Liver (tissue), 8 donors: ENCODE measurements at regions not wholly inside any gene's neighbourhood (a gene's known extent, or its start where the extent isn't known, plus 50 kb on each side); places are given as distances from the start of the nearest gene placed in this dataset.

Experiments used
- DNase-seq: peaks from one replicate; pipeline ENCODE4 v3.0.0-alpha.2; 2017; ENCODE audit warnings: low spot score
- H3K27ac ChIP-seq, 2 donors: one replicate each; pipeline ENCODE4 v1.7.0; 2013; ENCODE audit warnings: inconsistent platforms in 2 of 2, low read length in 2 of 2, control low read depth in 1 of 2, low read depth in 1 of 2, mild to moderate bottlenecking in 1 of 2
- H3K27me3 ChIP-seq, 4 donors: one replicate each; pipeline versions ENCODE4 v1.6.1 to v1.7.0; 2013; ENCODE audit warnings: low read length in 3 of 4, inconsistent platforms in 1 of 4, mild to moderate bottlenecking in 1 of 4, moderate library complexity in 1 of 4; ENCODE audit not compliant: control insufficient read depth in 4 of 4, insufficient read depth in 4 of 4
- H3K36me3 ChIP-seq, 4 donors: one replicate each; pipeline versions ENCODE4 v1.6.1 to v1.7.0; 2013; ENCODE audit warnings: low read length in 3 of 4, mild to moderate bottlenecking in 3 of 4, low read depth in 1 of 4, moderate library complexity in 1 of 4; ENCODE audit not compliant: control insufficient read depth in 4 of 4, insufficient read depth in 3 of 4
- H3K4me1 ChIP-seq, 4 donors: one replicate each; pipeline versions ENCODE4 v1.6.1 to v1.7.0; 2013; ENCODE audit warnings: low read length in 3 of 4, mild to moderate bottlenecking in 3 of 4, moderate library complexity in 1 of 4; ENCODE audit not compliant: control insufficient read depth in 4 of 4, insufficient read depth in 4 of 4
- H3K4me3 ChIP-seq, 3 donors: one replicate each; pipeline versions ENCODE4 v1.6.1 to v1.7.0; 2013; ENCODE audit warnings: low read length in 3 of 3, control low read depth in 1 of 3, low read depth in 1 of 3, mild to moderate bottlenecking in 1 of 3
- H3K9ac ChIP-seq, 2 donors: one replicate each; pipeline ENCODE4 v1.7.0; 2013; ENCODE audit warnings: low read length in 2 of 2, mild to moderate bottlenecking in 2 of 2, moderate library complexity in 2 of 2, control low read depth in 1 of 2, low read depth in 1 of 2
- H3K9me3 ChIP-seq, 4 donors: one replicate each; pipeline versions ENCODE4 v1.6.1 to v1.7.0; 2013; ENCODE audit warnings: low read length in 3 of 4; ENCODE audit not compliant: control insufficient read depth in 4 of 4
- CTCF ChIP-seq: fragments of 150-350 bp; IDR thresholded peaks from 2 replicates; pipeline ENCODE4 v1.5.1; 2017; ENCODE audit warnings: improper control_type of control experiment, low read depth, low read length; ENCODE audit not compliant: missing input control
- EGR1 ChIP-seq, 2 donors: IDR thresholded peaks; 2 replicates each; pipeline ENCODE4 v1.6.1; 2016 to 2018; ENCODE audit warnings: antibody characterized with exemption in 2 of 2, low read depth in 2 of 2
- FOXA1 ChIP-seq: IDR thresholded peaks from 2 replicates; pipeline ENCODE4 v1.6.1; 2016; ENCODE audit warnings: antibody characterized with exemption
- FOXA2 ChIP-seq: IDR thresholded peaks from 2 replicates; pipeline ENCODE4 v1.6.1; 2016; ENCODE audit warnings: antibody characterized with exemption
- GABPA ChIP-seq, 2 donors: IDR thresholded peaks in 1 of 2; conservative IDR thresholded peaks in 1 of 2; 2 replicates each; pipeline ENCODE4 v1.6.1; 2016; ENCODE audit warnings: antibody characterized with exemption in 2 of 2, mild to moderate bottlenecking in 1 of 2, moderate library complexity in 1 of 2
- HNF4A ChIP-seq, 2 donors: conservative IDR thresholded peaks; 2 replicates each; pipeline ENCODE4 v1.6.1; 2016; ENCODE audit warnings: antibody characterized with exemption in 2 of 2, mild to moderate bottlenecking in 2 of 2
- HNF4G ChIP-seq: IDR thresholded peaks from 2 replicates; pipeline ENCODE4 v1.6.1; 2016; ENCODE audit warnings: antibody characterized with exemption
- JUND ChIP-seq, 2 donors: IDR thresholded peaks; 2 replicates each; pipeline ENCODE4 v1.6.1; 2016; ENCODE audit warnings: antibody characterized with exemption in 2 of 2
- MAX ChIP-seq: IDR thresholded peaks from 2 replicates; pipeline ENCODE4 v1.6.1; 2016; ENCODE audit warnings: antibody characterized with exemption
- NR2F2 ChIP-seq: IDR thresholded peaks from 2 replicates; pipeline ENCODE4 v1.6.1; 2016; ENCODE audit warnings: antibody characterized with exemption
- RAD21 ChIP-seq, 2 donors: IDR thresholded peaks; 2 replicates each; pipeline ENCODE4 v1.6.1; 2016; ENCODE audit warnings: antibody characterized with exemption in 2 of 2, mild to moderate bottlenecking in 2 of 2
- REST ChIP-seq: IDR thresholded peaks from 2 replicates; pipeline ENCODE4 v1.6.1; 2016; ENCODE audit warnings: antibody characterized with exemption, mild to moderate bottlenecking
- RXRA ChIP-seq, 2 donors: IDR thresholded peaks; 2 replicates each; pipeline ENCODE4 v1.6.1; 2017 to 2018; ENCODE audit warnings: antibody characterized with exemption in 2 of 2, mild to moderate bottlenecking in 1 of 2
- TAF1 ChIP-seq: conservative IDR thresholded peaks from 2 replicates; pipeline ENCODE4 v1.6.1; 2016; ENCODE audit warnings: antibody characterized with exemption, mild to moderate bottlenecking
- YY1 ChIP-seq: IDR thresholded peaks from 2 replicates; pipeline ENCODE4 v1.6.1; 2016; ENCODE audit warnings: antibody characterized with exemption, mild to moderate bottlenecking
- ZBTB33 ChIP-seq: IDR thresholded peaks from 2 replicates; pipeline ENCODE4 v1.6.1; 2016; ENCODE audit warnings: antibody characterized with exemption
- WGBS: extraction: QIAGEN DNeasy Blood & Tissue Kit; methylation state at CpG from one replicate; pipeline ENCODE4 v1.1.7; 2013; 5-methylcytosine and 5-hydroxymethylcytosine counted together
- TF ChIP-seq, protein P1 (sequence below): IDR thresholded peaks from 2 replicates; pipeline ENCODE4 v1.6.1; 2016; ENCODE audit warnings: antibody characterized with exemption
- donor health status: healthy.
- donor health status: healthy.
- donor health status: healthy.
- donor health status: healthy.
- donor health status: healthy.

GRCh38 chr4:57265831-57266582, 155.8 kb upstream of the IGFBP7 start:
- no peaks in the 10 kb centered on the region for H3K36me3 ChIP-seq
- peaks cover 0 to 5% (median 0%) of the 10 kb centered on the region in 4 donors for H3K9me3 ChIP-seq
- H3K9ac ChIP-seq: no peak overlapping the region
- no peak for TF ChIP-seq ZBTB33
- TF ChIP-seq, protein P1, sequence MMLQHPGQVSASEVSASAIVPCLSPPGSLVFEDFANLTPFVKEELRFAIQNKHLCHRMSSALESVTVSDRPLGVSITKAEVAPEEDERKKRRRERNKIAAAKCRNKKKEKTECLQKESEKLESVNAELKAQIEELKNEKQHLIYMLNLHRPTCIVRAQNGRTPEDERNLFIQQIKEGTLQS: no peak
- no peak for TF ChIP-seq RXRA (IDR thresholded peaks at IDR 0.05)
- no peak for TF ChIP-seq RAD21 (IDR thresholded peaks at IDR 0.05)
- no peak for TF ChIP-seq HNF4G
- TF ChIP-seq JUND (IDR thresholded peaks at IDR 0.05): no peak
- no peak for TF ChIP-seq GABPA (IDR thresholded peaks at IDR 0.05 in 1 of 2, conservative IDR thresholded peaks at IDR 0.05 in 1 of 2)
- TF ChIP-seq CTCF: no peak
- TF ChIP-seq FOXA2: no peak
- no peak for TF ChIP-seq MAX
- no peak for TF ChIP-seq YY1
- no peak for TF ChIP-seq HNF4A (conservative IDR thresholded peaks at IDR 0.05)
- TF ChIP-seq REST: no peak
- TF ChIP-seq FOXA1: no peak
- TF ChIP-seq EGR1 (IDR thresholded peaks at IDR 0.05; ENCODE audit: low read depth in 2 of 2): no peak
- no peak for TF ChIP-seq TAF1
- no peak for TF ChIP-seq NR2F2
- 45% methylated on average over 6 of the region's 6 CpGs for WGBS
- no peak overlapping the region for H3K27ac ChIP-seq
- H3K4me3 ChIP-seq: no peak overlapping the region
- H3K27me3 ChIP-seq: peaks cover 0 to 6% (median 1%) of the 10 kb centered on the region in 4 donors
- no peak for DNase-seq
- H3K4me1 ChIP-seq: no peaks in the 10 kb centered on the region
